GM12878 (cell line): ENCODE measurements at regions not wholly inside any gene's neighbourhood (a gene's known extent, or its start where the extent isn't known, plus 50 kb on each side); places are given as distances from the start of the nearest gene placed in this dataset.

Experiments used
- ATAC-seq: fragments of 200-7000 bp; cut with Tn5 transposase; 3 replicates; pipeline ENCODE4 v1.9.1; 2020; ENCODE audit warnings: mild to moderate bottlenecking, moderate library complexity
- BruUV-seq: library from RNA; stranded (reverse); fragments of 400-500 nt; replicated peaks from 2 replicates; lab custom pipeline; 2021; lab: Mats Ljungman, UMichigan
- CTCF ChIA-PET: fragments of 300-600 bp; sonication (Branson Sonifier 250); formaldehyde crosslinking; extraction: SDS; loops from one replicate; lab custom pipeline; 2021; ENCODE audit warnings: inconsistent platforms; lab: Yijun Ruan, JAX
- POLR2A ChIA-PET: fragments of 350-600 bp; formaldehyde crosslinking; extraction: SDS; loops from one replicate; lab custom pipeline; 2021; ENCODE audit warnings: inconsistent platforms; lab: Charles Lee
- RAD21 ChIA-PET: fragments of 300-600 bp; sonication (Branson Sonifier 250); formaldehyde crosslinking; loops from one replicate; lab custom pipeline; 2023; ENCODE audit warnings: antibody characterized with exemption; ENCODE audit not compliant: unreplicated experiment; lab: Charles Lee
- SMC1A ChIA-PET: fragments of 300-600 bp; sonication (Branson Sonifier 250); formaldehyde crosslinking; loops from one replicate; lab custom pipeline; 2023; ENCODE audit not compliant: unreplicated experiment, uncharacterized antibody; lab: Charles Lee
- DNase-seq: peaks from one replicate; pipeline ENCODE4 v3.0.0-alpha.2; 2011; ENCODE audit warnings: low read depth, low spot score
- FAIRE-seq: peaks from 3 replicates; lab custom pipeline; 2011; peaks lifted over from hg19 to GRCh38; lab: Jason Lieb, UNC
- H2AFZ ChIP-seq: 2 replicates; pipeline ENCODE4 v1.6.0; 2011; ENCODE audit warnings: low read depth, low read length, control low read depth; ENCODE audit not compliant: control insufficient read depth
- H3K27ac ChIP-seq: 2 replicates; pipeline ENCODE4 v1.5.1; 2011; ENCODE audit warnings: control low read depth; ENCODE audit not compliant: control insufficient read depth, insufficient read depth
- H3K27me3 ChIP-seq, 2 experiments: replicated peaks in 1 of 2; 2 replicates each; pipeline versions ENCODE4 v1.6.0 to v1.6.1; 2011; ENCODE audit warnings: low read length in 1 of 2; ENCODE audit not compliant: control insufficient read depth in 2 of 2, insufficient read depth in 2 of 2
- H3K36me3 ChIP-seq, 2 experiments: 2 replicates each; pipeline ENCODE4 v1.5.1; 2011; ENCODE audit warnings: low read length in 1 of 2; ENCODE audit not compliant: control insufficient read depth in 2 of 2, insufficient read depth in 2 of 2
- H3K4me1 ChIP-seq: 2 replicates; pipeline ENCODE4 v1.6.1; 2011; ENCODE audit warnings: mild to moderate bottlenecking, low read length, moderate library complexity, mixed read lengths; ENCODE audit not compliant: control insufficient read depth, insufficient read depth
- H3K4me2 ChIP-seq: 2 replicates; pipeline ENCODE4 v1.6.0; 2011; ENCODE audit warnings: control low read depth; ENCODE audit not compliant: control insufficient read depth, insufficient read depth
- H3K4me3 ChIP-seq: fragments of 200-600 bp; sonication (generic); 2 replicates; pipeline ENCODE4 v1.5.1; 2016
- H3K79me2 ChIP-seq: 2 replicates; pipeline ENCODE4 v1.6.0; 2011; ENCODE audit warnings: low read length; ENCODE audit not compliant: control insufficient read depth, insufficient read depth
- H3K9ac ChIP-seq: 2 replicates; pipeline ENCODE4 v1.8.0; 2011; ENCODE audit warnings: low read length, control low read depth, mixed read lengths; ENCODE audit not compliant: control insufficient read depth, insufficient read depth
- H3K9me3 ChIP-seq: replicated peaks from 3 replicates; pipeline ENCODE4 v1.5.1; 2011; ENCODE audit warnings: mild to moderate bottlenecking, low read length; ENCODE audit not compliant: control insufficient read depth, insufficient read depth
- H4K20me1 ChIP-seq: 2 replicates; pipeline ENCODE4 v1.6.0; 2011; ENCODE audit not compliant: control insufficient read depth, insufficient read depth
- CTCF ChIP-seq, 3 experiments: IDR thresholded peaks in 2 of 3; conservative IDR thresholded peaks in 1 of 3; 2 replicates each; pipeline ENCODE4 v1.5.1; 2011; ENCODE audit warnings: low read depth in 3 of 3, low read length in 3 of 3, mild to moderate bottlenecking in 3 of 3, control low read depth in 2 of 3, moderate library complexity in 2 of 3, inconsistent platforms in 1 of 3, mixed read lengths in 1 of 3; ENCODE audit not compliant: control insufficient read depth in 2 of 3, insufficient read depth in 1 of 3; ENCODE audit errors: extremely low read depth in 1 of 3
- GATAD2B ChIP-seq: fragments of 450-650 bp; conservative IDR thresholded peaks from 2 replicates; pipeline ENCODE4 v1.6.1; 2017; ENCODE audit warnings: low read depth, mild to moderate bottlenecking, moderate library complexity
- IKZF1 ChIP-seq: fragments of 450-650 bp; conservative IDR thresholded peaks from 2 replicates; pipeline ENCODE4 v1.6.1; 2017; ENCODE audit warnings: antibody characterized with exemption, mild to moderate bottlenecking
- NR2F1 ChIP-seq: fragments of 450-650 bp; conservative IDR thresholded peaks from 2 replicates; pipeline ENCODE4 v1.6.1; 2017; ENCODE audit warnings: mild to moderate bottlenecking
- POLR2A ChIP-seq: IDR thresholded peaks from 2 replicates; pipeline ENCODE4 v1.6.1; 2011; ENCODE audit warnings: low read depth, mild to moderate bottlenecking, low read length
- RAD21 ChIP-seq: IDR thresholded peaks from 2 replicates; pipeline ENCODE4 v1.6.1; 2011; ENCODE audit warnings: mild to moderate bottlenecking, low read depth, low read length, moderate library complexity; ENCODE audit not compliant: insufficient read depth
- RUNX3 ChIP-seq: IDR thresholded peaks from 2 replicates; pipeline ENCODE4 v1.6.1; 2012; ENCODE audit warnings: low read length, inconsistent platforms
- YY1 ChIP-seq: IDR thresholded peaks from 2 replicates; pipeline ENCODE4 v1.6.1; 2011; ENCODE audit warnings: low read depth, mild to moderate bottlenecking, low read length
- ZNF592 ChIP-seq: fragments of 450-650 bp; IDR thresholded peaks from 2 replicates; pipeline ENCODE4 v1.6.1; 2017; ENCODE audit warnings: mild to moderate bottlenecking, moderate library complexity
- WGBS: methylation state at CpG from one replicate; pipeline ENCODE4 v1.1.6; 2016; ENCODE audit warnings: low lambda C conversion rate; ENCODE audit not compliant: insufficient replicate concordance, insufficient coverage; ENCODE audit errors: missing lambda C conversion rate; 5-methylcytosine and 5-hydroxymethylcytosine counted together
- in situ Hi-C: fragments of 300-500 bp; cut with MboI; formaldehyde crosslinking; loops from 9 replicates; pipeline ENCODE4 v1.14.3; 2018; ENCODE audit warnings: mixed read lengths
- intact Hi-C: fragments of 100-400 bp; cut with micrococcal nuclease; formaldehyde crosslinking; loops from one replicate; pipeline ENCODE4 v1.14.2; 2022; ENCODE audit not compliant: unreplicated experiment
- TF ChIP-seq, protein P1 (sequence below): IDR thresholded peaks from 2 replicates; pipeline ENCODE4 v1.6.1; 2012; ENCODE audit warnings: improper control_type of control experiment, low read depth, low read length; ENCODE audit not compliant: insufficient replicate concordance

DNA sequence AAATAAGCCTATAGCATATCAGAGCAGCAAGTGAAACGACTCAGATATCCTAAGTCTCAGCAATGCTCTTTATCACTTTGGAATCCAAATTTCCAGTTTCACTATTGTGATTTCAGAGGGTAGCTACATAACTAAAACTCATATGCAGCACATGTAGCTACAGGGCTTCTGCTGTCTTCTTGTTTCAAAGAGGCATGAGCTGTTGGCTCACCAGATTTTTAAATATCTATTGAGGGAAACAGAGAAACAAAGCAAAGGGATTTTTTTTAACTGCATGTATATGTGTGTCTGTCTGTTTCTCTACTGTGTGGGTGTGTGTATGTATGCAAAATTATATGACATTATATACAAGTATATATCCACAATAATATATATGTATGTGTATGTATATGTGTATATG is 258.4 kb downstream of the HDGFL1 start (continued):
- TF ChIP-seq GATAD2B (no peak), ZNF592 (no peak), RUNX3 (no peak)

- POLR2A ChIA-PET, result no interaction called here
- peak; percentile 66 for ATAC-seq
- Histone ChIP-seq H3K79me2 (no peaks in the 10 kb centered on the region), H3K9me3 (no peaks in the 10 kb centered on the region), H3K9ac (no peak overlapping the region), H3K4me1 (no peaks in the 10 kb centered on the region), H3K27ac (no peak overlapping the region), H3K27me3 (no peaks in the 10 kb centered on the region), H3K36me3 (no peaks in the 10 kb centered on the region), H3K4me2 (no peak overlapping the region), H4K20me1 (no peaks in the 10 kb centered on the region), H2AFZ (no peak overlapping the region), H3K4me3 (no peak overlapping the region)
- SMC1A ChIA-PET, result interaction anchor here (0.7 to 1.3 kb wide), 4 partner anchors 10 to 496 kb away, joined by 3 to 4 read pairs (median 3); no protein-coding TSS in a partner anchor
- CTCF ChIA-PET, result interaction anchor here (1.1 kb wide), 1 partner anchor 485 kb away, joined by 3 read pairs; no protein-coding TSS in a partner anchor
- intact Hi-C loops, result no loop called here
- no peak for DNase-seq
- RAD21 ChIA-PET, result no interaction called here
- in situ Hi-C loops, result no loop called here
- FAIRE-seq, result no peak
- no TSS peak for BruUV-seq
- 33% methylated on average over 13 of the region's 13 CpGs for WGBS
- no peak for TF ChIP-seq YY1
- TF ChIP-seq RAD21, result peak; percentile 74
- TF ChIP-seq NR2F1, result 0 out of 2 replicates have a peak, but pooled peaks have one; percentile 18
- TF ChIP-seq IKZF1, result peak; percentile 37
- TF ChIP-seq, protein P1, sequence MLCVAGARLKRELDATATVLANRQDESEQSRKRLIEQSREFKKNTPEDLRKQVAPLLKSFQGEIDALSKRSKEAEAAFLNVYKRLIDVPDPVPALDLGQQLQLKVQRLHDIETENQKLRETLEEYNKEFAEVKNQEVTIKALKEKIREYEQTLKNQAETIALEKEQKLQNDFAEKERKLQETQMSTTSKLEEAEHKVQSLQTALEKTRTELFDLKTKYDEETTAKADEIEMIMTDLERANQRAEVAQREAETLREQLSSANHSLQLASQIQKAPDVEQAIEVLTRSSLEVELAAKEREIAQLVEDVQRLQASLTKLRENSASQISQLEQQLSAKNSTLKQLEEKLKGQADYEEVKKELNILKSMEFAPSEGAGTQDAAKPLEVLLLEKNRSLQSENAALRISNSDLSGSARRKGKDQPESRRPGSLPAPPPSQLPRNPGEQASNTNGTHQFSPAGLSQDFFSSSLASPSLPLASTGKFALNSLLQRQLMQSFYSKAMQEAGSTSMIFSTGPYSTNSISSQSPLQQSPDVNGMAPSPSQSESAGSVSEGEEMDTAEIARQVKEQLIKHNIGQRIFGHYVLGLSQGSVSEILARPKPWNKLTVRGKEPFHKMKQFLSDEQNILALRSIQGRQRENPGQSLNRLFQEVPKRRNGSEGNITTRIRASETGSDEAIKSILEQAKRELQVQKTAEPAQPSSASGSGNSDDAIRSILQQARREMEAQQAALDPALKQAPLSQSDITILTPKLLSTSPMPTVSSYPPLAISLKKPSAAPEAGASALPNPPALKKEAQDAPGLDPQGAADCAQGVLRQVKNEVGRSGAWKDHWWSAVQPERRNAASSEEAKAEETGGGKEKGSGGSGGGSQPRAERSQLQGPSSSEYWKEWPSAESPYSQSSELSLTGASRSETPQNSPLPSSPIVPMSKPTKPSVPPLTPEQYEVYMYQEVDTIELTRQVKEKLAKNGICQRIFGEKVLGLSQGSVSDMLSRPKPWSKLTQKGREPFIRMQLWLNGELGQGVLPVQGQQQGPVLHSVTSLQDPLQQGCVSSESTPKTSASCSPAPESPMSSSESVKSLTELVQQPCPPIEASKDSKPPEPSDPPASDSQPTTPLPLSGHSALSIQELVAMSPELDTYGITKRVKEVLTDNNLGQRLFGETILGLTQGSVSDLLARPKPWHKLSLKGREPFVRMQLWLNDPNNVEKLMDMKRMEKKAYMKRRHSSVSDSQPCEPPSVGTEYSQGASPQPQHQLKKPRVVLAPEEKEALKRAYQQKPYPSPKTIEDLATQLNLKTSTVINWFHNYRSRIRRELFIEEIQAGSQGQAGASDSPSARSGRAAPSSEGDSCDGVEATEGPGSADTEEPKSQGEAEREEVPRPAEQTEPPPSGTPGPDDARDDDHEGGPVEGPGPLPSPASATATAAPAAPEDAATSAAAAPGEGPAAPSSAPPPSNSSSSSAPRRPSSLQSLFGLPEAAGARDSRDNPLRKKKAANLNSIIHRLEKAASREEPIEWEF, result no peak
- peak; percentile 51 to 63 (median 60) for TF ChIP-seq CTCF (IDR thresholded peaks at IDR 0.05 in 2 of 3, conservative IDR thresholded peaks at IDR 0.05 in 1 of 3; ENCODE audit: control insufficient read depth in 2 of 3, extremely low read depth in 1 of 3, insufficient read depth in 1 of 3, low read depth in 3 of 3, low read length in 3 of 3)
- TF ChIP-seq POLR2A, result no peak
These were observed 259.1 kb downstream of the HDGFL1 start for GRCh38 chr6:22828179-22829062.
